SK-N-SH (cell line): ENCODE measurements at regions not wholly inside any gene's neighbourhood (a gene's known extent, or its start where the extent isn't known, plus 50 kb on each side); places are given as distances from the start of the nearest gene placed in this dataset.

ENCODE experiments used
- CTCF ChIA-PET: fragments of 300-600, 350-600 bp; formaldehyde crosslinking; extraction: SDS; loops from one replicate; lab custom pipeline; 2021; lab: Yijun Ruan, JAX
- POLR2A ChIA-PET: fragments of 350-600 bp; sonication (Branson Sonifier 250); formaldehyde crosslinking; extraction: SDS; loops from one replicate; lab custom pipeline; 2020; ENCODE audit warnings: antibody characterized with exemption, inconsistent platforms; lab: Yijun Ruan, JAX
- DNase-seq: peaks from one replicate; pipeline ENCODE4 v3.0.0; 2012
- H2AFZ ChIP-seq: fragments of 200-600 bp; sonication (generic); 2 replicates; pipeline ENCODE4 v1.8.1; 2016; ENCODE audit warnings: antibody characterized with exemption, mild to moderate bottlenecking, low read depth
- H3F3A ChIP-seq: fragments of 200-600 bp; sonication (generic); replicated peaks from 2 replicates; pipeline ENCODE3; 2016; ENCODE audit warnings: antibody characterized with exemption, mild to moderate bottlenecking; ENCODE audit not compliant: insufficient read depth
- H3K27ac ChIP-seq, 2 experiments: fragments of 200-500 bp in 1 of 2; fragments of 200-600 bp in 1 of 2; sonication (Bioruptor generic) in 1 of 2; sonication (generic), shearing (Covaris generic) in 1 of 2; 2 replicates each; pipeline versions ENCODE4 v1.5.1 to v1.6.1; 2014 to 2016; ENCODE audit warnings: low read depth in 2 of 2, inconsistent platforms in 1 of 2, low read length in 1 of 2, mild to moderate bottlenecking in 1 of 2, mixed read lengths in 1 of 2
- H3K27me3 ChIP-seq: fragments of 200-600 bp; sonication (generic), shearing (Covaris generic); 2 replicates; pipeline ENCODE4 v1.6.1; 2016; ENCODE audit warnings: mixed run types; ENCODE audit not compliant: insufficient read depth
- H3K36me3 ChIP-seq, 2 experiments: fragments of 200-500 bp in 1 of 2; fragments of 200-600 bp in 1 of 2; sonication (Bioruptor generic) in 1 of 2; sonication (generic) in 1 of 2; replicated peaks in 1 of 2; 2 replicates each; pipeline versions ENCODE3 to v1.5.1; 2014 to 2016; ENCODE audit warnings: low read length in 1 of 2, mild to moderate bottlenecking in 1 of 2; ENCODE audit not compliant: insufficient read depth in 2 of 2, control insufficient read depth in 1 of 2
- H3K4me1 ChIP-seq, 2 experiments: fragments of 200-500 bp in 1 of 2; fragments of 200-600 bp in 1 of 2; sonication (Bioruptor generic) in 1 of 2; sonication (generic), shearing (Covaris generic) in 1 of 2; 2 replicates each; pipeline versions ENCODE4 v1.5.1 to v1.6.1; 2014 to 2016; ENCODE audit warnings: low read depth in 1 of 2, low read length in 1 of 2, mixed run types in 1 of 2; ENCODE audit not compliant: insufficient read depth in 2 of 2, control insufficient read depth in 1 of 2
- H3K4me2 ChIP-seq: fragments of 200-600 bp; sonication (generic), shearing (Covaris generic); 2 replicates; pipeline ENCODE4 v1.6.1; 2017; ENCODE audit warnings: mixed run types
- H3K4me3 ChIP-seq, 2 experiments: fragments of 200-500 bp in 1 of 2; fragments of 200-600 bp in 1 of 2; sonication (Bioruptor generic) in 1 of 2; sonication (generic), shearing (Covaris generic) in 1 of 2; 2 replicates each; pipeline versions ENCODE4 v1.5.1 to v1.8.1; 2014 to 2016; ENCODE audit warnings: low read depth in 2 of 2, inconsistent platforms in 1 of 2, low read length in 1 of 2, mild to moderate bottlenecking in 1 of 2, mixed read lengths in 1 of 2, moderate library complexity in 1 of 2
- H3K79me2 ChIP-seq: fragments of 200-600 bp; sonication (generic); 2 replicates; pipeline ENCODE4 v1.8.1; 2017; ENCODE audit warnings: mild to moderate bottlenecking; ENCODE audit not compliant: insufficient read depth
- H3K9ac ChIP-seq: fragments of 200-600 bp; sonication (generic); 2 replicates; pipeline ENCODE4 v1.6.1; 2017; ENCODE audit warnings: mixed run types
- H3K9me2 ChIP-seq: fragments of 200-600 bp; sonication (generic); 2 replicates; pipeline ENCODE4 v1.6.1; 2017; ENCODE audit warnings: mixed run types
- H3K9me3 ChIP-seq: fragments of 200-600 bp; sonication (generic); 2 replicates; pipeline ENCODE4 v1.6.1; 2017; ENCODE audit warnings: mixed run types, mild to moderate bottlenecking, moderate library complexity
- H4K20me1 ChIP-seq: fragments of 200-600 bp; sonication (generic); 2 replicates; pipeline ENCODE4 v1.6.1; 2017; ENCODE audit warnings: mild to moderate bottlenecking, mixed run types; ENCODE audit not compliant: insufficient read depth
- EP300 ChIP-seq, 2 experiments: IDR thresholded peaks; 2 replicates each; pipeline versions ENCODE4 v1.4.0 to v1.6.1; 2012; ENCODE audit warnings: borderline replicate concordance in 1 of 2, low read depth in 1 of 2, low read length in 1 of 2
- EZH2phosphoT487 ChIP-seq: fragments of 200-600 bp; sonication (generic); IDR thresholded peaks from 2 replicates; pipeline ENCODE4 v1.6.1; 2017; ENCODE audit warnings: low read depth, mixed run types, mild to moderate bottlenecking, antibody characterized with exemption, moderate library complexity, borderline replicate concordance
- IRF3 ChIP-seq: fragments of 150-350 bp; IDR thresholded peaks from 2 replicates; pipeline ENCODE4 v1.6.1; 2016; ENCODE audit warnings: mild to moderate bottlenecking, low read depth, low read length
- JUND ChIP-seq: IDR thresholded peaks from 2 replicates; pipeline ENCODE4 v1.4.0; 2012
- MAX ChIP-seq: IDR thresholded peaks from 2 replicates; pipeline ENCODE4 v1.4.0; 2012; ENCODE audit warnings: low read depth
- NFIC ChIP-seq: IDR thresholded peaks from 2 replicates; pipeline ENCODE4 v1.4.0; 2012; ENCODE audit warnings: borderline replicate concordance
- POLR2AphosphoS5 ChIP-seq: IDR thresholded peaks from 2 replicates; pipeline ENCODE4 v1.6.1; 2012; ENCODE audit warnings: low read depth, low read length
- RCOR1 ChIP-seq: fragments of 150-350 bp; IDR thresholded peaks from 2 replicates; pipeline ENCODE4 v1.6.1; 2017; ENCODE audit warnings: antibody characterized with exemption, low read length
- REST ChIP-seq: IDR thresholded peaks from 2 replicates; pipeline ENCODE4 v1.6.1; 2012; ENCODE audit warnings: mild to moderate bottlenecking, low read depth, low read length, moderate library complexity
- TCF12 ChIP-seq: IDR thresholded peaks from 2 replicates; pipeline ENCODE4 v1.4.0; 2012
- USF2 ChIP-seq: fragments of 150-350 bp; IDR thresholded peaks from 2 replicates; pipeline ENCODE4 v1.6.1; 2017; ENCODE audit warnings: antibody characterized with exemption, low read length, low read depth, borderline replicate concordance

- TF ChIP-seq RCOR1, result peak; percentile 73; the same call in 1 of the 2 replicates
Measured at GRCh38 chr10:84902553-84902952, 574.2 kb downstream of the CCSER2 start (continued).

GRCh38 chr10:84903320-84903719, 574.9 kb downstream of the CCSER2 start:
- DNase-seq, result no peak
- H3K9me3 ChIP-seq, result no peaks in the 10 kb centered on the region
- H2AFZ ChIP-seq, result no peak overlapping the region
- no peak overlapping the region for H3K4me3 ChIP-seq
- TF ChIP-seq JUND (no peak), NFIC (no peak), EZH2phosphoT487 (no peak), REST (no peak), USF2 (no peak), IRF3 (no peak), EP300 (IDR thresholded peaks at IDR 0.05; ENCODE audit: borderline replicate concordance in 1 of 2, low read depth in 1 of 2, low read length in 1 of 2) (no peak), TCF12 (no peak), POLR2AphosphoS5 (no peak), MAX (no peak)
- H3K27me3 ChIP-seq, result no peaks in the 10 kb centered on the region
- no peak overlapping the region for H3K9ac ChIP-seq
- H4K20me1 ChIP-seq, result no peaks in the 10 kb centered on the region
- ChIA-PET POLR2A (no interaction called here), CTCF (interaction anchor here (1.5 kb wide), 2 partner anchors 12 to 57 kb away, joined by 3 to 5 read pairs; no protein-coding TSS in a partner anchor)
- H3K27ac ChIP-seq, result no peak overlapping the region
- no peaks in the 10 kb centered on the region for H3K9me2 ChIP-seq
- H3K4me2 ChIP-seq, result no peak overlapping the region
- no peaks in the 10 kb centered on the region for H3K79me2 ChIP-seq
- H3F3A ChIP-seq, result no peaks in the 10 kb centered on the region
- no peaks in the 10 kb centered on the region for H3K36me3 ChIP-seq
- peaks cover 0 to 18% of the 10 kb centered on the region in 2 experiments; a peak in 1 of 4 replicates for H3K4me1 ChIP-seq
